ENCODE measurements at regions not wholly inside any gene's neighbourhood (a gene's known extent, or its start where the extent isn't known, plus 50 kb on each side); places are given as distances from the start of the nearest gene placed in this dataset.

GRCh38 chr14:71491931-71492330 is 440.3 kb upstream of the RGS6 start:
- no peak overlapping the region for H3K23ac ChIP-seq (ENCODE audit: low read depth, low read length)
- dilution Hi-C loops (cut with HindIII; ENCODE audit: low sequenced_read_pairs, unreplicated experiment) (no loop called here), in situ Hi-C loops (cut with MboI; ENCODE audit: low sequenced_read_pairs) (no loop called here), intact Hi-C loops (cut with micrococcal nuclease) (no loop called here)
- H2BK15ac ChIP-seq (ENCODE audit: low read depth, low read length) = 0 out of 3 replicates have a peak overlapping the region, but pooled peaks have one; percentile 16
- H2AK5ac ChIP-seq (ENCODE audit: low read depth, low read length) = 0 out of 2 replicates have a peak overlapping the region, but pooled peaks have one; percentile 52
- H3K14ac ChIP-seq (replicated peaks; ENCODE audit: low read depth, low read length) = peak overlapping the region; percentile 50; the same call in 1 of the 2 replicates
- no peak for TF ChIP-seq ELK1 (IDR thresholded peaks at IDR 0.05; ENCODE audit: borderline replicate concordance, low read depth, low read length)
- 0 out of 2 replicates have a peak, but pooled peaks have one; percentile 7 for TF ChIP-seq CEBPB (IDR thresholded peaks at IDR 0.05; ENCODE audit: low read depth, low read length)
- H3K4me1 ChIP-seq (ENCODE audit: control insufficient read depth, insufficient read depth, low read length) = peaks cover 21% of the 10 kb centered on the region
- CTCF ChIA-PET = interaction anchor here (0.6 kb wide), 1 partner anchor 100 kb away, joined by 5 read pairs; no protein-coding TSS in a partner anchor
- BruUV-seq (replicated peaks) = no TSS peak
- no peak overlapping the region for H2BK120ac ChIP-seq (ENCODE audit: low read depth, low read length)
- H3K79me1 ChIP-seq (ENCODE audit: low read depth in 1 of 2, low read length in 2 of 2) = peaks cover 28 to 55% of the 10 kb centered on the region in 2 experiments
- H4K91ac ChIP-seq (ENCODE audit: insufficient read depth, low read depth, low read length) = no peak overlapping the region
- no peaks in the 10 kb centered on the region for H3K36me3 ChIP-seq (ENCODE audit: control insufficient read depth, insufficient read depth, low read length)
- POLR2A ChIA-PET (ENCODE audit: unreplicated experiment) = interaction anchor here (0.7 kb wide), 1 partner anchor 113 kb away, joined by 6 read pairs; no protein-coding TSS in a partner anchor
- H2BK5ac ChIP-seq (ENCODE audit: low read depth, low read length, poor library complexity, severe bottlenecking) = peak overlapping the region; percentile 38
- no peak overlapping the region for H3K4me3 ChIP-seq (ENCODE audit: insufficient read depth, low read depth, low read length)
- H3K18ac ChIP-seq (ENCODE audit: low read depth, low read length) = peak overlapping the region; percentile 32; the same call in 1 of the 2 replicates
- peak overlapping the region; percentile 67 for H3K4me2 ChIP-seq (ENCODE audit: low read depth, low read length)
- peak overlapping the region; percentile 35; the same call in 1 of the 2 replicates for H3K27ac ChIP-seq (ENCODE audit: insufficient read depth, low read length)
- peak overlapping the region; percentile 13; the same call in 1 of the 2 replicates for H4K5ac ChIP-seq (ENCODE audit: low read depth, low read length)
- H2AK9ac ChIP-seq (replicated peaks; ENCODE audit: low read depth, low read length, poor library complexity) = no peak overlapping the region
- WGBS, 2 experiments (ENCODE audit: extremely low coverage in 2 of 2, insufficient read length in 1 of 2) = no CpG with 5 or more reads among the region's 6 CpGs
- H3K27me3 ChIP-seq (ENCODE audit: control insufficient read depth, insufficient read depth, low read length) = no peaks in the 10 kb centered on the region
- peaks cover 3% of the 10 kb centered on the region; the same call in 1 of the 2 replicates for H3K9me3 ChIP-seq (ENCODE audit: control insufficient read depth, insufficient read depth, low read length)
- no peak overlapping the region for H3K9ac ChIP-seq (ENCODE audit: low read depth, low read length)
- H3K4ac ChIP-seq (ENCODE audit: low read depth, low read length) = peak overlapping the region; percentile 28
- peaks cover 29% of the 10 kb centered on the region for H4K20me1 ChIP-seq (ENCODE audit: insufficient read depth, low read length)
- no peak overlapping the region for H3K56ac ChIP-seq (ENCODE audit: extremely low read depth, insufficient read depth, low read length)
- H2BK20ac ChIP-seq (ENCODE audit: low read depth, low read length) = peak overlapping the region; percentile 27; the same call in 1 of the 2 replicates
- peak; percentile 41 for DNase-seq
- H2AFZ ChIP-seq (replicated peaks; ENCODE audit: low read length, poor library complexity) = no peak overlapping the region
- H3K9me1 ChIP-seq (ENCODE audit: insufficient read depth, low read length) = peaks cover 17% of the 10 kb centered on the region
- ATAC-seq (ENCODE audit: low read depth) = peak; percentile 10
- H4K8ac ChIP-seq (ENCODE audit: low read depth in 2 of 2, low read length in 2 of 2) = no peak overlapping the region
